ENCODE measurements at regions not wholly inside any gene's neighbourhood (a gene's known extent, or its start where the extent isn't known, plus 50 kb on each side); places are given as distances from the start of the nearest gene placed in this dataset.

- no peak for DNase-seq
Measured at GRCh38 chr4:181905708-181906107, 337.5 kb upstream of the TENM3 start.

- no peak for DNase-seq
Measured at GRCh38 chr4:181908168-181908567, 335.0 kb upstream of the TENM3 start.

GRCh38 chr4:181909368-181909767 is 333.8 kb upstream of the TENM3 start:
- DNase-seq: no peak

GRCh38 chr4:181911420-181911819 is 331.8 kb upstream of the TENM3 start:
- DNase-seq: no peak

- DNase-seq: no peak
Measured at GRCh38 chr4:181933471-181933870, 309.7 kb upstream of the TENM3 start.

- no peak for DNase-seq
Measured at GRCh38 chr4:181938631-181939030, 304.6 kb upstream of the TENM3 start.

GRCh38 chr4:181939199-181939945 is 303.8 kb upstream of the TENM3 start:
- DNase-seq: no peak

GRCh38 chr4:181944527-181944926 is 298.7 kb upstream of the TENM3 start:
- no peak for DNase-seq

- no peak for DNase-seq
Measured at GRCh38 chr4:181946902-181947301, 296.3 kb upstream of the TENM3 start.

GRCh38 chr4:181948839-181949382 is 294.3 kb upstream of the TENM3 start:
- no peak for DNase-seq

GRCh38 chr4:181949704-181950312 is 293.4 kb upstream of the TENM3 start:
- no peak for DNase-seq

- no peak for DNase-seq
Measured at GRCh38 chr4:181950372-181951127, 292.7 kb upstream of the TENM3 start.

- no peak for DNase-seq
Measured at GRCh38 chr4:181951265-181951664, 291.9 kb upstream of the TENM3 start.

GRCh38 chr4:181952478-181952877 is 290.7 kb upstream of the TENM3 start:
- no peak for DNase-seq

GRCh38 chr4:181956512-181956911 is 286.7 kb upstream of the TENM3 start:
- no peak for DNase-seq

GRCh38 chr4:181957088-181957487 is 286.1 kb upstream of the TENM3 start:
- DNase-seq: no peak

GRCh38 chr4:181958446-181958845 is 284.8 kb upstream of the TENM3 start:
- no peak for DNase-seq

- no peak for DNase-seq
Measured at GRCh38 chr4:181959121-181959520, 284.1 kb upstream of the TENM3 start.

- DNase-seq: no peak
Measured at GRCh38 chr4:181960384-181960783, 282.8 kb upstream of the TENM3 start.

- no peak for DNase-seq
Measured at GRCh38 chr4:181962321-181962720, 280.9 kb upstream of the TENM3 start.

- no peak for DNase-seq
Measured at GRCh38 chr4:181964731-181965130, 278.5 kb upstream of the TENM3 start.

GRCh38 chr4:181966104-181966551 is 277.1 kb upstream of the TENM3 start:
- DNase-seq: no peak

- DNase-seq: no peak
Measured at GRCh38 chr4:181967401-181967800, 275.8 kb upstream of the TENM3 start.

GRCh38 chr4:181968371-181968770 is 274.8 kb upstream of the TENM3 start:
- DNase-seq: no peak
